KMS-11 (cell line): ENCODE measurements at regions not wholly inside any gene's neighbourhood (a gene's known extent, or its start where the extent isn't known, plus 50 kb on each side); places are given as distances from the start of the nearest gene placed in this dataset.

Source experiments
- H2AFZ ChIP-seq: fragments of 200-600 bp; sonication (generic); 2 replicates; pipeline ENCODE4 v1.6.1; 2016; ENCODE audit warnings: antibody characterized with exemption, mixed run types, low read depth
- H3K27ac ChIP-seq: fragments of 200-600 bp; sonication (generic); 2 replicates; pipeline ENCODE4 v1.6.1; 2016; ENCODE audit warnings: mild to moderate bottlenecking, mixed run types
- H3K27me3 ChIP-seq: fragments of 200-600 bp; sonication (generic); 2 replicates; pipeline ENCODE4 v1.6.1; 2017; ENCODE audit warnings: mild to moderate bottlenecking, low read depth, mixed run types, moderate library complexity; ENCODE audit not compliant: insufficient read depth
- H3K36me3 ChIP-seq: fragments of 200-600 bp; sonication (generic); 2 replicates; pipeline ENCODE4 v1.6.1; 2017; ENCODE audit warnings: mild to moderate bottlenecking, mixed run types; ENCODE audit not compliant: insufficient read depth
- H3K4me1 ChIP-seq: fragments of 200-600 bp; sonication (generic); 2 replicates; pipeline ENCODE4 v1.6.1; 2016; ENCODE audit warnings: mild to moderate bottlenecking, low read depth, mixed run types; ENCODE audit not compliant: poor library complexity, severe bottlenecking
- H3K4me2 ChIP-seq: fragments of 200-600 bp; sonication (generic); 2 replicates; pipeline ENCODE4 v1.7.0; 2016; ENCODE audit warnings: mild to moderate bottlenecking, mixed run types
- H3K4me3 ChIP-seq: fragments of 200-600 bp; sonication (generic); IDR thresholded peaks from 2 replicates; pipeline ENCODE4 v1.6.1; 2017; ENCODE audit warnings: low read depth, low read length, mixed read lengths; ENCODE audit not compliant: insufficient read depth
- H3K79me2 ChIP-seq: fragments of 200-600 bp; sonication (generic); 2 replicates; pipeline ENCODE4 v1.6.1; 2016; ENCODE audit warnings: low read depth, mixed run types; ENCODE audit not compliant: insufficient read depth
- H3K9ac ChIP-seq: fragments of 200-600 bp; sonication (generic); 2 replicates; pipeline ENCODE4 v1.6.1; 2016; ENCODE audit warnings: mild to moderate bottlenecking, mixed run types
- H4K20me1 ChIP-seq: fragments of 200-600 bp; sonication (generic); 2 replicates; pipeline ENCODE4 v1.6.1; 2016; ENCODE audit warnings: mild to moderate bottlenecking, mixed run types; ENCODE audit not compliant: insufficient read depth
- TF ChIP-seq, protein P1 (sequence below): fragments of 200-600 bp; sonication (generic); conservative IDR thresholded peaks from 2 replicates; pipeline ENCODE4 v1.6.1; 2017; ENCODE audit warnings: low read depth, mild to moderate bottlenecking, antibody characterized with exemption, low read length, moderate library complexity, mixed read lengths

DNA sequence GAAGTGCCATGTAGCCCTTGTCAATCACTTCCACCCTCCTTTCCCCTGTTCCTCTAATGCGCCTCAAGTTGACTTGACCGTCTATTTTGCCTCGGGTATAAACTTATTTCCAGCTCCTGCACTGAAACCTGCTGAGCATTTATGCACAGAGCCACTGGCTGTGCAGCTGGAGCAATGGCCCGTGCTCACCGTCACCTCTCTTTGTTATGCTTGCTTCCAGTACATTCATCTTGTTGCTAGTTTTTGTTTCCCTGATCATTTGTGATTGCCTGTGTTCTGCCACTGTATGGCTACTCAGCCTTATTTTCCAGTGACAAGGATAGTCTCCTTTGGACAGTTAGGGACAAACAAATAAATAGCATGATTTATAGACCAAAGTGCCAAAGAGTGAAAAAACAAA is 183.1 kb upstream of the C9orf72 start:
- TF ChIP-seq, protein P1, sequence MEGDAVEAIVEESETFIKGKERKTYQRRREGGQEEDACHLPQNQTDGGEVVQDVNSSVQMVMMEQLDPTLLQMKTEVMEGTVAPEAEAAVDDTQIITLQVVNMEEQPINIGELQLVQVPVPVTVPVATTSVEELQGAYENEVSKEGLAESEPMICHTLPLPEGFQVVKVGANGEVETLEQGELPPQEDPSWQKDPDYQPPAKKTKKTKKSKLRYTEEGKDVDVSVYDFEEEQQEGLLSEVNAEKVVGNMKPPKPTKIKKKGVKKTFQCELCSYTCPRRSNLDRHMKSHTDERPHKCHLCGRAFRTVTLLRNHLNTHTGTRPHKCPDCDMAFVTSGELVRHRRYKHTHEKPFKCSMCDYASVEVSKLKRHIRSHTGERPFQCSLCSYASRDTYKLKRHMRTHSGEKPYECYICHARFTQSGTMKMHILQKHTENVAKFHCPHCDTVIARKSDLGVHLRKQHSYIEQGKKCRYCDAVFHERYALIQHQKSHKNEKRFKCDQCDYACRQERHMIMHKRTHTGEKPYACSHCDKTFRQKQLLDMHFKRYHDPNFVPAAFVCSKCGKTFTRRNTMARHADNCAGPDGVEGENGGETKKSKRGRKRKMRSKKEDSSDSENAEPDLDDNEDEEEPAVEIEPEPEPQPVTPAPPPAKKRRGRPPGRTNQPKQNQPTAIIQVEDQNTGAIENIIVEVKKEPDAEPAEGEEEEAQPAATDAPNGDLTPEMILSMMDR: no peak
- H3K4me1 ChIP-seq: no peaks in the 10 kb centered on the region
- no peaks in the 10 kb centered on the region for H3K79me2 ChIP-seq
- no peaks in the 10 kb centered on the region for H3K27me3 ChIP-seq
- no peak overlapping the region for H3K4me3 ChIP-seq
- H2AFZ ChIP-seq: no peak overlapping the region; the same call in 1 of the 2 replicates
- H3K27ac ChIP-seq: no peak overlapping the region
- H3K9ac ChIP-seq: no peak overlapping the region
- no peak overlapping the region for H3K4me2 ChIP-seq
- H3K36me3 ChIP-seq: no peaks in the 10 kb centered on the region
- H4K20me1 ChIP-seq: no peaks in the 10 kb centered on the region

DNA sequence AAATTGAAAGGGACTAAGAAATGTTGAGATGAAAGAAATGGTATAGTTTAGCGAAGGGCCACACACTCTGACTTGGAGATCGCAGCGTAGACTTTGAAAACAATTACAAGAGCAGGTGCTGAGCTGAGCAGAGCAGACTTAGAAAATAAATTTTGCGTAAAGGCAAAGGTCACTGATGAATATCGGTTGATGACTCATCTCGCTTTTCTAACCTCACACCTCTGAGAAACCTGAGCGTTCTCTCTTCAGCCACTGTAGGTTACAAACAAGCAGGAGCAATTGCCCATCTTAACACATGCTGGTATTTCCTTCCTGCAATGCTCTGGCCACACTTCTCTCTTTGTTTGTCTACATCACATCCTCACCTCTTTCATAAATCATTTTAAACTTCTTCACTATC is 190.6 kb upstream of the C9orf72 start:
- no peaks in the 10 kb centered on the region for H3K27me3 ChIP-seq
- H3K79me2 ChIP-seq: no peaks in the 10 kb centered on the region
- no peaks in the 10 kb centered on the region for H3K36me3 ChIP-seq
- H3K4me1 ChIP-seq: no peaks in the 10 kb centered on the region
- no peak overlapping the region for H3K9ac ChIP-seq
- TF ChIP-seq, protein P1: no peak
- H2AFZ ChIP-seq: no peak overlapping the region
- no peak overlapping the region for H3K4me3 ChIP-seq
- H3K4me2 ChIP-seq: no peak overlapping the region
- H4K20me1 ChIP-seq: no peaks in the 10 kb centered on the region
- no peak overlapping the region for H3K27ac ChIP-seq

DNA sequence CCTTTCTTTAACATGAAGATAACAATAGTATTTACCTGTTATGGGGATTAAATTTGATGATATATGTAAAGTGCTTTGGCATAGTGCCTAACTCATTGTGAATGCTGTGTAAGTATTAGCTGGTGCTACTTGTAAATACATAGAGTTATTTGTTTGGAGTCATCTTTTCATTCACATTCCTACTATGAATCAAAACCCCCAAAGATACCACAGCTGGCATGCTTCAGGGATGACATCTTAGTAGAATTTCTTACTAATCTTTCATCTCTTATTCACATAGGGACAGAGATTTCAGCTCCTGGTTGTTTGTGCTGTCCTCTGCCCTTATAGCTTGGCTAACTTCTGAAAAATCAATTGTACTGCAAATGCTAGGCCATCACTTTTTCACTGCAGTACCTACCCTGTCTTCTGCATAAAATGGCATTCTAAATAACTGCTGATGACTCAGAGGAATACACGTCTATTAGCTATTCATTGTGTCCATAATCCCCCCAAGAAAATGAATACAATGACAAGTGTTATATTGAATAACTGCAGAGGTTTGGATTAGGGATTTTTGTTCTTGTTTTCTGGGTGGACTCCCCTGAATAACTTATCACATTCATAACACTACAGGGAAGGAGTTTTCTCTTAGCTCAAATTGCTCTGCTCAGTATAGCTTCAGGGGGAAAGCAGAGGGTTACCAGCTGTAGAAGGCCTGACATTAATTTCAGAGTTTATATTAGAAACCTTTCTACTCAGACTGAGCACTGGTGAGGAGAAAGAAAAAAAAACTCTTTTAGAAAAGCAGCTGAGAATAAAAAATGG is 192.2 kb upstream of the C9orf72 start:
- no peaks in the 10 kb centered on the region for H4K20me1 ChIP-seq
- H3K27ac ChIP-seq: no peak overlapping the region
- no peaks in the 10 kb centered on the region for H3K4me1 ChIP-seq
- no peak overlapping the region for H3K4me3 ChIP-seq
- H3K27me3 ChIP-seq: no peaks in the 10 kb centered on the region
- no peak overlapping the region for H3K9ac ChIP-seq
- H3K4me2 ChIP-seq: no peak overlapping the region
- H3K79me2 ChIP-seq: no peaks in the 10 kb centered on the region
- H2AFZ ChIP-seq: no peak overlapping the region
- H3K36me3 ChIP-seq: no peaks in the 10 kb centered on the region
- TF ChIP-seq, protein P1: no peak

DNA sequence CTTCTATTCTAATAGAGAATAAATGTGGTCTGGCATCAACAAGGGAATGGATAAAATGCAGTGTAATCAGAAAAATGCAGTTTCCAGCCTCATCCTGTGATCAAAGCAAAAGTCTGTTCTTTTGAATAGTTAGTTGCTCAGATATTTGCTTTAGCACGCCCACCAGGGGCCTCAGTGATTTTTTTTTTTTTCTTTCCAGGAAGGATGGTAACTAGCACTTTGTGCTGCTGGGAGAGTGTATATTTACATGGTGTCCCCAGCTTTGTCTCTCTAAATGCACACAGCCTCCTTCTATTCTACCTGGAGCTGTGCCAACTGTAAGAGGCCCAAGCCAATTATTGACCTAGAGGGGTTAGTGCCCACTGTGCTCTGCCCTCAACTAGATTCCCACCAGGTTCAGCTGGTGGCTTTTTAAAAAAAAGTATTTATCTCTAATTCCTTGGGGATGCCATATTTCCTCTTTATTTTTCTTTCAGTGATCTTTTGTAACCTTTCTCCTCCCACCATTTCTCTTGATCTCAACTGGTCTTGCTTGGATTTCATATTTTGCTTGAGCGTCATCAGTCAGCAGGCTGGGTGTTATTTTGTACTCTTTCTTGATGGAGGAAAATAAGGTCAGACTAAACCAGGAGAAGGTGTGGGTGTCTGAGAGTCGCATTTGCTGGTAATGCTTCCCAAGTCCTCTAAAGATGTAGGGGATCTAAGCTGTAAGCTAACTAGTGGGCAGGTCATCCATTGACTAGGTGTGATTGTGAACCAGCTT is 193.0 kb upstream of the C9orf72 start:
- Histone ChIP-seq H2AFZ (no peak overlapping the region), H3K27ac (no peak overlapping the region), H3K4me3 (no peak overlapping the region), H3K27me3 (no peaks in the 10 kb centered on the region), H3K36me3 (no peaks in the 10 kb centered on the region), H4K20me1 (no peaks in the 10 kb centered on the region), H3K9ac (no peak overlapping the region), H3K4me1 (no peaks in the 10 kb centered on the region), H3K79me2 (no peaks in the 10 kb centered on the region), H3K4me2 (no peak overlapping the region)
- TF ChIP-seq, protein P1: no peak
